ENCODE measurements at regions not wholly inside any gene's neighbourhood (a gene's known extent, or its start where the extent isn't known, plus 50 kb on each side); places are given as distances from the start of the nearest gene placed in this dataset.

- TF ChIP-seq RERE (CRISPR knock-in tag; IDR thresholded peaks at IDR 0.05; ENCODE audit: low read depth) (no peak), JUN (CRISPR knock-in tag; IDR thresholded peaks at IDR 0.05) (no peak)
These were observed 96.0 kb upstream of the RAB12 start (continued) for GRCh38 chr18:8513249-8513648.

- CTCF ChIA-PET (ENCODE audit: low intra/inter-chr PET ratio, low total read pairs) = no interaction called here
- Histone ChIP-seq H4K20me1 (ENCODE audit: insufficient read depth, low read length) (no peaks in the 10 kb centered on the region), H3K79me2 (ENCODE audit: insufficient read depth, low read length) (no peaks in the 10 kb centered on the region), H2AFZ (ENCODE audit: low read length) (no peak overlapping the region), H3K4me3 (replicated peaks in 1 of 3; ENCODE audit: insufficient read depth in 1 of 3, low read depth in 2 of 3, low read length in 3 of 3) (no peak overlapping the region), H3K36me3 (replicated peaks in 1 of 2; ENCODE audit: control insufficient read depth in 1 of 2, insufficient read depth in 2 of 2, low read length in 2 of 2) (no peaks in the 10 kb centered on the region), H3K4me1 (ENCODE audit: insufficient read depth, low read length) (peaks cover 16% of the 10 kb centered on the region), H3K9me3 (ENCODE audit: low read length) (no peaks in the 10 kb centered on the region), H3K27ac (ENCODE audit: extremely low read length, insufficient read depth, low read length) (no peak overlapping the region), H3K9ac (ENCODE audit: insufficient read depth, low read depth, low read length) (no peak overlapping the region), H3K4me2 (ENCODE audit: low read depth, low read length) (no peak overlapping the region), H3K27me3 (ENCODE audit: control insufficient read depth in 1 of 2, insufficient read depth in 2 of 2, low read length in 2 of 2) (peaks cover 0 to 19% of the 10 kb centered on the region in 2 experiments; a peak in 3 of 5 replicates)
- POLR2A ChIA-PET = no interaction called here
- DNase-seq (ENCODE audit: low spot score) (no peak), FAIRE-seq (no peak), ATAC-seq (no peak)
- intact Hi-C loops (cut with micrococcal nuclease; ENCODE audit: unreplicated experiment) (no loop called here), in situ Hi-C loops (cut with HindIII; ENCODE audit: extremely low pct_ligation_motif_present, low pct_unique_long_range_greater_than_20kb) (no loop called here)
- WGBS (ENCODE audit: low lambda C conversion rate) = 13% methylated on average over 4 of the region's 4 CpGs
- BruUV-seq (replicated peaks) = no TSS peak
- no peak for TF ChIP-seq ZHX1 (CRISPR knock-in tag; IDR thresholded peaks at IDR 0.05; ENCODE audit: low read depth)
- TF ChIP-seq RARA (CRISPR knock-in tag; IDR thresholded peaks at IDR 0.05) = no peak
- no peak for TF ChIP-seq AHDC1 (CRISPR knock-in tag; IDR thresholded peaks at IDR 0.05; ENCODE audit: borderline replicate concordance)
- no peak for TF ChIP-seq CREB3 (CRISPR knock-in tag; IDR thresholded peaks at IDR 0.05)
- TF ChIP-seq NR2F6 (IDR thresholded peaks at IDR 0.05) = no peak
- TF ChIP-seq NR2F6 (CRISPR knock-in tag; IDR thresholded peaks at IDR 0.05) = no peak
These were observed 94.8 kb upstream of the RAB12 start for GRCh38 chr18:8514409-8514808.

Data from HepG2 (cell line).